ENCODE measurements at regions not wholly inside any gene's neighbourhood (a gene's known extent, or its start where the extent isn't known, plus 50 kb on each side); places are given as distances from the start of the nearest gene placed in this dataset.

DNA sequence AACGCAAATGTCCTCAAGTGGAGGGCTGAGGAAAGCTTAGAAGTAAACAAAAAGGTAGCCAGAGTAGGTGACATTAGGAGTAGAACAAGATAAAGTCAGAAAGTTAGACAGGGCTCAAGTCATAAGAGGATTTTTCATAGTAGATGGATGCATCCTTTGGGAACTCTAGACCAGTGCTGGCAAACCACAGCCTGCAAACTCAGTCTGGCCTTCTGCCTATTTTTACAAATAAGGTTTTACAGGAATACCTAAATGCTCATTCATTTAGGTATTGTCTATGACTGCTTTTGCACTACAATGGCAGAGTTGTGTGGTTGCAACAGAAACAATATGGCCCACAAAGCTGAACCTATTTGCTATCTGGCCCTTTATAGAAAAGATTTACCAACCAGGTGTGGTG lies 116.0 kb upstream of the HMHB1 start:
- TF ChIP-seq FOXK2 (IDR thresholded peaks at IDR 0.05) (no peak), HDGF (IDR thresholded peaks at IDR 0.05; ENCODE audit: borderline replicate concordance) (no peak), FOXA1 (IDR thresholded peaks at IDR 0.05) (no peak), BHLHE40 (IDR thresholded peaks at IDR 0.05; ENCODE audit: borderline replicate concordance) (no peak), ARNT (IDR thresholded peaks at IDR 0.05) (no peak), FOXM1 (IDR thresholded peaks at IDR 0.05; ENCODE audit: borderline replicate concordance) (no peak), L3MBTL2 (conservative IDR thresholded peaks at IDR 0.05) (no peak), SP1 (IDR thresholded peaks at IDR 0.05) (no peak), NFRKB (IDR thresholded peaks at IDR 0.05) (no peak)
